Activated CD8-positive, alpha-beta T cell treated with anti-CD3 and anti-CD28 coated beads, Interleukin-2, amount 10 ng/mL, durations not matched to agents 7 days and 5 days (primary cell): ENCODE measurements at regions not wholly inside any gene's neighbourhood (a gene's known extent, or its start where the extent isn't known, plus 50 kb on each side); places are given as distances from the start of the nearest gene placed in this dataset.

ENCODE experiments used
- ATAC-seq: fragments of 150-1000 bp; cut with Tn5 transposase; one replicate; pipeline ENCODE4 v1.10.0; 2021; ENCODE audit warnings: moderate library complexity
- CTCF ChIA-PET: fragments of 350-600 bp; sonication (Branson Sonifier 250); formaldehyde crosslinking; loops from one replicate; lab custom pipeline; 2021; ENCODE audit warnings: antibody characterized with exemption; lab: Charles Lee
- POLR2A ChIA-PET: fragments of 350-600 bp; sonication (Branson Sonifier 250); formaldehyde crosslinking; loops from one replicate; lab custom pipeline; 2021; ENCODE audit warnings: antibody characterized with exemption; lab: Charles Lee
- DNase-seq: peaks from one replicate; pipeline ENCODE4 v3.0.0-alpha.2; 2020
- H3K27ac Mint-ChIP-seq: one replicate; pipeline ENCODE4 v1.8.0; 2021; ENCODE audit warnings: mild to moderate bottlenecking, mixed read lengths
- H3K27me3 Mint-ChIP-seq: one replicate; pipeline ENCODE4 v1.8.0; 2021; ENCODE audit warnings: low read depth, mixed read lengths
- H3K36me3 Mint-ChIP-seq: one replicate; pipeline ENCODE4 v1.8.0; 2021; ENCODE audit warnings: low read depth, mixed read lengths
- H3K4me1 Mint-ChIP-seq: one replicate; pipeline ENCODE4 v1.8.0; 2021; ENCODE audit warnings: low read depth, mixed read lengths
- H3K4me3 Mint-ChIP-seq: one replicate; pipeline ENCODE4 v1.8.0; 2021; ENCODE audit warnings: mild to moderate bottlenecking, mixed read lengths
- H3K9me3 Mint-ChIP-seq: one replicate; pipeline ENCODE4 v1.8.0; 2022; ENCODE audit warnings: mixed read lengths; ENCODE audit not compliant: insufficient read depth

- no peaks in the 10 kb centered on the region for H3K36me3 Mint-ChIP-seq
- CTCF ChIA-PET, result interaction anchor here (1.0 kb wide), 1 partner anchor 38 kb away, joined by 3 read pairs; no protein-coding TSS in a partner anchor
These were observed 111.4 kb upstream of the CACUL1 start for GRCh38 chr10:118865998-118866693.

GRCh38 chr10:118867768-118868167, 113.0 kb upstream of the CACUL1 start:
- Mint-ChIP-seq H3K27me3 (peaks cover 11% of the 10 kb centered on the region), H3K36me3 (no peaks in the 10 kb centered on the region), H3K27ac (no peak overlapping the region), H3K4me3 (no peak overlapping the region), H3K9me3 (no peaks in the 10 kb centered on the region), H3K4me1 (no peaks in the 10 kb centered on the region)
- ATAC-seq, result no peak
- POLR2A ChIA-PET, result no interaction called here
- CTCF ChIA-PET, result interaction anchor here (1.7 kb wide), 1 partner anchor 300 kb away, joined by 4 read pairs; no protein-coding TSS in a partner anchor
- DNase-seq, result no peak

More at GRCh38 chr10:118865998-118866693, 111.4 kb upstream of the CACUL1 start:
- H3K4me1 Mint-ChIP-seq, result no peaks in the 10 kb centered on the region
- no peak overlapping the region for H3K4me3 Mint-ChIP-seq
- no peaks in the 10 kb centered on the region for H3K9me3 Mint-ChIP-seq
- DNase-seq (no peak), ATAC-seq (no peak)
- POLR2A ChIA-PET, result no interaction called here
- no peak overlapping the region for H3K27ac Mint-ChIP-seq
- H3K27me3 Mint-ChIP-seq, result peaks cover 11% of the 10 kb centered on the region

GRCh38 chr10:118868589-118868988, 113.8 kb upstream of the CACUL1 start:
- POLR2A ChIA-PET, result no interaction called here
- Mint-ChIP-seq H3K9me3 (no peaks in the 10 kb centered on the region), H3K4me3 (no peak overlapping the region), H3K27ac (no peak overlapping the region), H3K36me3 (no peaks in the 10 kb centered on the region), H3K4me1 (no peaks in the 10 kb centered on the region), H3K27me3 (peaks cover 13% of the 10 kb centered on the region)
- DNase-seq, result no peak
- ATAC-seq, result no peak
- CTCF ChIA-PET, result no interaction called here

GRCh38 chr10:118870467-118871243, 115.9 kb upstream of the CACUL1 start:
- ATAC-seq (no peak), DNase-seq (no peak)
- CTCF ChIA-PET, result no interaction called here
- Mint-ChIP-seq H3K27me3 (peaks cover 13% of the 10 kb centered on the region), H3K27ac (no peak overlapping the region), H3K9me3 (no peaks in the 10 kb centered on the region), H3K4me3 (no peak overlapping the region), H3K4me1 (no peaks in the 10 kb centered on the region), H3K36me3 (no peaks in the 10 kb centered on the region)
- POLR2A ChIA-PET, result interaction anchor here (0.6 kb wide), 1 partner anchor 1707 kb away, joined by 4 read pairs; no protein-coding TSS in a partner anchor

- Mint-ChIP-seq H3K9me3 (no peaks in the 10 kb centered on the region), H3K4me1 (no peaks in the 10 kb centered on the region), H3K4me3 (no peak overlapping the region), H3K36me3 (no peaks in the 10 kb centered on the region), H3K27me3 (peaks cover 18% of the 10 kb centered on the region), H3K27ac (no peak overlapping the region)
- ChIA-PET POLR2A (interaction anchor here (0.5 kb wide), 1 partner anchor 273 kb away, joined by 3 read pairs; no protein-coding TSS in a partner anchor), CTCF (no interaction called here)
- ATAC-seq, result no peak
- DNase-seq, result no peak
These were observed 116.6 kb upstream of the CACUL1 start for GRCh38 chr10:118871244-118871865.

- H3K36me3 Mint-ChIP-seq, result no peaks in the 10 kb centered on the region
- ChIA-PET POLR2A (no interaction called here), CTCF (interaction anchor here (1.1 kb wide), 1 partner anchor 23 kb away, joined by 3 read pairs; no protein-coding TSS in a partner anchor)
- ATAC-seq (no peak), DNase-seq (no peak)
- no peaks in the 10 kb centered on the region for H3K9me3 Mint-ChIP-seq
- no peak overlapping the region for H3K27ac Mint-ChIP-seq
- H3K4me1 Mint-ChIP-seq, result no peaks in the 10 kb centered on the region
- no peak overlapping the region for H3K4me3 Mint-ChIP-seq
- H3K27me3 Mint-ChIP-seq, result peaks cover 16% of the 10 kb centered on the region
These were observed 118.4 kb upstream of the CACUL1 start for GRCh38 chr10:118873091-118873737.

GRCh38 chr10:118873738-118874105, 119.0 kb upstream of the CACUL1 start:
- DNase-seq, result no peak

GRCh38 chr10:118874171-118874570, 119.4 kb upstream of the CACUL1 start:
- ATAC-seq (no peak), DNase-seq (no peak)
- no peak overlapping the region for H3K27ac Mint-ChIP-seq
- H3K27me3 Mint-ChIP-seq, result peaks cover 20% of the 10 kb centered on the region
- H3K4me3 Mint-ChIP-seq, result no peak overlapping the region
- H3K36me3 Mint-ChIP-seq, result no peaks in the 10 kb centered on the region
- CTCF ChIA-PET, result interaction anchor here (1.1 kb wide), 1 partner anchor 24 kb away, joined by 3 read pairs; no protein-coding TSS in a partner anchor
- POLR2A ChIA-PET, result no interaction called here
- no peaks in the 10 kb centered on the region for H3K4me1 Mint-ChIP-seq
- H3K9me3 Mint-ChIP-seq, result no peaks in the 10 kb centered on the region

More at GRCh38 chr10:118873738-118874105, 119.0 kb upstream of the CACUL1 start:
- Mint-ChIP-seq H3K36me3 (no peaks in the 10 kb centered on the region), H3K27me3 (peaks cover 16% of the 10 kb centered on the region), H3K4me1 (no peaks in the 10 kb centered on the region), H3K9me3 (no peaks in the 10 kb centered on the region), H3K4me3 (no peak overlapping the region), H3K27ac (no peak overlapping the region)
- ATAC-seq, result no peak
- ChIA-PET POLR2A (no interaction called here), CTCF (interaction anchor here (1.1 kb wide), 1 partner anchor 24 kb away, joined by 3 read pairs; no protein-coding TSS in a partner anchor)

- CTCF ChIA-PET, result no interaction called here
- POLR2A ChIA-PET, result no interaction called here
- H3K27ac Mint-ChIP-seq, result no peak overlapping the region
These were observed 120.3 kb upstream of the CACUL1 start for GRCh38 chr10:118875087-118875486.

GRCh38 chr10:118882741-118883140, 128.0 kb upstream of the CACUL1 start:
- Mint-ChIP-seq H3K36me3 (no peaks in the 10 kb centered on the region), H3K27me3 (peaks cover 31% of the 10 kb centered on the region), H3K4me1 (no peaks in the 10 kb centered on the region), H3K4me3 (no peak overlapping the region), H3K27ac (no peak overlapping the region), H3K9me3 (no peaks in the 10 kb centered on the region)
- ATAC-seq, result no peak
- no peak for DNase-seq
- ChIA-PET POLR2A (no interaction called here), CTCF (no interaction called here)

More at GRCh38 chr10:118875087-118875486, 120.3 kb upstream of the CACUL1 start:
- Mint-ChIP-seq H3K27me3 (peaks cover 20% of the 10 kb centered on the region), H3K9me3 (no peaks in the 10 kb centered on the region), H3K4me1 (no peaks in the 10 kb centered on the region), H3K4me3 (no peak overlapping the region), H3K36me3 (no peaks in the 10 kb centered on the region)
- ATAC-seq (no peak), DNase-seq (no peak)

GRCh38 chr10:118892255-118892654, 137.3 kb upstream of the NANOS1 start:
- peaks cover 8% of the 10 kb centered on the region for H3K27me3 Mint-ChIP-seq
- H3K4me3 Mint-ChIP-seq, result no peak overlapping the region
- H3K4me1 Mint-ChIP-seq, result no peaks in the 10 kb centered on the region
- POLR2A ChIA-PET, result no interaction called here
- DNase-seq (no peak), ATAC-seq (no peak)
- H3K9me3 Mint-ChIP-seq, result no peaks in the 10 kb centered on the region
- H3K27ac Mint-ChIP-seq, result no peak overlapping the region
- CTCF ChIA-PET, result no interaction called here
- H3K36me3 Mint-ChIP-seq, result no peaks in the 10 kb centered on the region
